GM21526 (cell line): ENCODE measurements at regions not wholly inside any gene's neighbourhood (a gene's known extent, or its start where the extent isn't known, plus 50 kb on each side); places are given as distances from the start of the nearest gene placed in this dataset.

Experiments
- ATAC-seq: cut with Tn5 transposase; IDR thresholded peaks from one replicate; pipeline ENCODE4 v1.9.1; 2021; ENCODE audit warnings: moderate library complexity; ENCODE audit not compliant: unreplicated experiment, low FRiP score

DNA sequence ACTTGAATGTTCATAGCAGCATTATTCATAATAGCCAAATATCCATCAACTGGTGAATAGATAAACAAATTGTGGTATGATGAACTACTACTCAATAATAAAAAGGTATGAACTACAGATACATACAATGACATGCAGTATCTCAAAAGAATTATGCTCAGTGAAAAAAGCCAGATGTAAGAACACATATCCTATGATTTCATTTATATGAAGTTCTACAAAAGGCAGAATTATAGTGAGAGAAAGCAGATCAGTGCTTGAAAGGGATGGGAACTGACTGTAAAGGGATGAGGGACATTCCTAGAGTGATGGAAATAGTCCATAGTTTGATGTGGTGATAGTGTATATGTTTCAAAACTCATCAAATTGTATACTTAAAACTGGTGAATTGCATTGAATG, 339.0 kb downstream of the ENC1 start:
- ATAC-seq: no peak

DNA sequence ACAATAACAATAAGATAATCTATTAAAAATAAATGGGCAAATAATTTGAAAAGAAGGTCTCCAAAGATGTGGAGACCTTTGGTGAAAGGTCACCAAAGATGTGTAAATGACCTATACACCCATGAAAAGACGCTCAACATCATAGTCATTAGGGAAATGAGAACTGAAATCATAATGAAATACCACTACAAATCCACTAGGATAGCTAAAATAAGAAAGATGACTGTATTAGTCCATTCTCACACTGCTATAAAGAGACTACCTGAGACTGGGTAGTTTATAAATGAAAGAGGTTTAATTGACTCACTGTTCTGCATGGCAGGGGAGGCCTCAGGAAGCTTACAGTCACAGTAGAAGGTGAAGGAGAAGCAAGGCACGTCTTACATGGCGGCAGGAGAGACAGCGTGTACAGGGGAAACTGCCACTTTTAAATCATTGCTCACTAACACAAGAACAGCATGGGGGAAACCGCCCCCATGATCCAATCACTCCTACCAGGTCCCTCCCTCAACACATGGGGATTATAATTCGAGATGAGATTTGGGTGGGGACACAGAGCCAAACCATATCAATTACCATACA, 339.6 kb downstream of the ENC1 start:
- ATAC-seq: no peak

GRCh38 chr5:74299833-74300232, 340.7 kb downstream of the ENC1 start:
- no peak for ATAC-seq

DNA sequence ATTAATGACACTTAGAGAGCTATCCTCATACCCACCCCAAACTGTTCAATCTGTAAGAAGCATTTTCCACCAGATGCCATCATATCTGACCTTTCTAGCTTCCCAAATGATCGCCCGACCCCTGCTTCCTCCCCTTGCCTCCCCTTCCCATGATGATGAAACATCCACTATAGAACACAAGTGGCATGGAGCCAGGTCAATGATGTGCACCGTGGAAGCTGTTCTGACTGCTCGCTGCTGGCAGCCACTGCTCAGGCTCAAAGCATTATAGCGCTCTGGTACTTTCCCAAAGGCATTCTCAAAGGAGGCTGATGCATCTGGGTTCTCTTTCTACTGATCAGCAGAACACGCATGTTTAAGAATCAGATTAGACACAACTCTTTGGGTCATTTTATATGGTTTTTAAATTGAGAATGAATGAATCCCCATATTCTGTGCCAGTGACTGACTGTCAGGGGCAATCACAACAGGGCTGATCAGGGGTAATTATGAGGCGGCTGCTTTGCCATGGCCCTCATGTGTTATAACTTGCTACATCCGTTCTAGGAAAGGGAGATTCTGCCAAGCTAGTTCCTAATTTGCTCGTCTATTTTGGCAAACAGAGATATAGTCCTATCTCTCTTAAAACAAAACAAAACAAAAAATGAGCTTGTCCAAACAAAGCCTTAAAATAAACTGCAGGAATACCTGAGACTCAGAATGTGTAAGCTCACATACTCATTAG, 343.7 kb downstream of the ENC1 start:
- no peak for ATAC-seq

DNA sequence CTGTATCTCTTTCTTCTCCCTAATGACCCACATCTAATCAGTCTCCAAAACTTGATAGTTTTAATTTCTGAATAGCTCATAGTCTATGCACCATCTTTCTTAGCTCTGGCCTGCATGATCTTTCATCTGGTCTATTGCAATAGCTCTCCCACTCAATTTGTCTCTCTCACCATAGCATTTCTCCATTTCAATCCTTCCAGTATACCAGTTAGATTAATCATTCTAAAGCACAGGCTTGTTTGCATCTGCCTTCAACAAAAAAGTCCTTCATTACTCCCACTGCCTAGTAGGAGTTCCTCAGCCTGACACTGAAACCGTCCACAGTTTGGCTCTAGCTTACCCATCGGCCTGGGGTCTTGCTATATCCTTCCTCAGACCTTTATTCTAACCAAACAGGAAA, 344.9 kb downstream of the ENC1 start:
- ATAC-seq: no peak

GRCh38 chr5:74295141-74295540, 345.4 kb downstream of the ENC1 start:
- no peak for ATAC-seq

DNA sequence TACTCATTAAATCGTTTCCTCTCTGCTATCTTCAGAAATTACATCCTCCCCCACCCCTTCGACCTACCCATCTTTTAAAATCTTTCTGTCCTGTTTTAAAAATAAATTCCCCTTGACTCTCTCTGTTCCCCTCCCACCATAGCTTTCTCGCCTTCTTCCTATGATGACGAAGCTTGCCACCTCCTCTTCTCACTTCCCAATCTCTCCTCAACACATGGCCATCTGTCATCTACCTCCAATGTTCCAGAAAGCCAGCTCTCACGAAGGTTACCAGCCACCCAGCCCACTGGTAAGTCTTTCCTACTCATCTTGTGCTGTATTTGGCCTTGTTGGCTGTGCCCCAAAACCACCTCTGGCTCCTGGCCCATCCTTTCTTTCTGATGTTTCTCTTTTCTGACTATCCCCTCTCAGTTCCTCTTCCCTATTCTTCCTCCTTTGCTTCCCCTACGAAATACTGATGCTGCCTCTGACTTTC, 346.3 kb downstream of the ENC1 start:
- no peak for ATAC-seq

GRCh38 chr5:74293182-74293581, 347.3 kb downstream of the ENC1 start:
- ATAC-seq: no peak

- ATAC-seq: no peak
Observed at GRCh38 chr5:74290634-74291241, 349.8 kb downstream of the ENC1 start.

DNA sequence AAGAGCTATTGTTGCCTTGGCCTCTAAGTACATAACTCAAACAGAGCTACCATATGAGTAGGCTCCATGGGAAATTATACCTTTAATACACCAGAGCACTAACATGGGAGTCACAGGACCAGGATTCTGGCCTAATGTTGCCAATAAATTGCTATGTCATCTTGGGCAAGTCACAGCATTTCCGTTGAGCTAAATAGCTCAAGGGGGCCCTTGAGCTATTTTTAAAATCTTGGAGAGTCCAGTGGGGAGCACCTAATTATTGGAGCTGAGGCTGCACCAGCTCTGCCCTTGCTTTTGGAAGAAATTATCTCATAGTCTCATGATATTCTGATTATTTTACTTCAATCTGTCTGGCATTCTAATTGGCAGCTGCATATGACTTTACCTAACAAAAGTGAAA, 350.8 kb downstream of the ENC1 start:
- ATAC-seq: no peak

GRCh38 chr5:74289238-74289637, 351.3 kb downstream of the ENC1 start:
- ATAC-seq: no peak

DNA sequence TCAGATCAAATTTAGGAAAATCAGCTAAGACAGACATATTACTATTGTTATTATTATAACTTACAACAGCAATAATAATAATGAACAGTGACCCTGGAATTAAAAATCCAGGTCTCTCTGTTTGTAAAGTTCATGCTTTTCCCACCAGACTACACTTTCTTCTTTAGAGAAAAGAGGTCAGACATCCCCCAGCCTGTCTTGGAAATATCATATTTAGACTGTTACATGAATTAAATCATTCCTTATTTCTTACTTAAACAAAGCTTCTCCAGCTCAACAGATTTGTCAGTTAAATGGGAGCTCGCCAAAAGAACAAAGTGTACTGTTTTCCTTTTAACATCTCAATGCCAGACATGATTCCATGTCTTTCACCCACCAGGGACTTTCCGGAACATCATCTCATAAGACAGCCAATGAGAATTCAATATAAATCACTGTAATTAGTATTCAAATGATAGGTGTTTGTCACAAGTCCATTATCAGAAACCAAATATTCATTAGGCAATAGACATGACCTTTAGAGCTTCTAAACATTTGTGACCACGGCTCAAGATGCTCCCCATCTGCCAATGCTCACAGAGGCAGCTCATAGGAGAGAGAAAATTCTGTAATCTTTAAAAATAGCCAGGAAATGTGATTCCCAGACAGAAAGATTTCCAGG, 351.9 kb downstream of the ENC1 start:
- no peak for ATAC-seq

DNA sequence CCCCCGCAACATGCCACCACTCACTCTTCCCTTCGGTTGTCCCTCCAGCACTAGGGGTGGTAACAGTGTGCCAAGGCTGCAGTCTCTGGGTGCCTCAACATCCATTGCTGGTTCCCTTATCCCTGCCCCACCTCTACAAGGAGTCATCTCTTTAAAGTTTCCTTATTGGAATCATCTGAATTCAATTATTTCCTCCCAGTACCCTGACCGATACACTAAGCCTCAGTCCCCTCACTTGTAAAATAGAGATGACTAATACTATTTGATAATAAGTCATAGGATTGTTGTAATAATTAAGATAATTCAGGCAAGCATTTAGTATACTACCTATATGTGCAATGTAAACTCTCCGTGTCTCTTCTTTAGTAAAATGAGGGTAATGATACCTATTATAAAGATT, 352.5 kb downstream of the ENC1 start:
- ATAC-seq: no peak

- no peak for ATAC-seq
Observed at GRCh38 chr5:74286734-74287695, 353.5 kb downstream of the ENC1 start.

DNA sequence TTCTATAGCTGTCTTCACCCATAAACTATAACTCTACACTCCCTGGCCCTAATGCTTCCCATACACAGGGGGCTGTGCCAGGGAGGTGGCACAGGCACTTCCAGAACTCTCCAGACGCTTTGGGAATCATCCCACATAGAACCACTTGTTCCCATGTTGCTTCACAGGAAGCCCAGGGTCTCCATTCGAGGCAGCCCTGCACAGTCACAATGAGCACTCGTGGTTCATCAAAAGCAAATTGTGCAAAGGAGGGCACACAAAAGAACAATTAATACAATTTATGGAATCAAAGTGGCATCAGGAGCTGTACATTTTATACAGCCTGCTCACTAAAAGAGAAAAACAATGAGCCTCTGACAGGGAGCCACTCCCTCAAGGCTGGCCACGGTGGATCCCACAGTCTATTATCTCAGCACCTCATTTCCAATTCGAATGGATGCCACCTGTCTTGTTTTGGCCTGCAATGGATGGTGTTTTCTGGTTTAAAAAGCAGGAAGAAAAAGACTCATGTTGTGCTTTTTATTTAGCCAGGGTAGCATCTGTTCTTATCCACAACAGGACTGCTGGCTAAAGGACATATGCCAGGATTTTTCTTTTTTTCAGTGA, 354.8 kb downstream of the ENC1 start:
- no peak for ATAC-seq

- no peak for ATAC-seq
Observed at GRCh38 chr5:74282490-74282889, 358.0 kb downstream of the ENC1 start.

DNA sequence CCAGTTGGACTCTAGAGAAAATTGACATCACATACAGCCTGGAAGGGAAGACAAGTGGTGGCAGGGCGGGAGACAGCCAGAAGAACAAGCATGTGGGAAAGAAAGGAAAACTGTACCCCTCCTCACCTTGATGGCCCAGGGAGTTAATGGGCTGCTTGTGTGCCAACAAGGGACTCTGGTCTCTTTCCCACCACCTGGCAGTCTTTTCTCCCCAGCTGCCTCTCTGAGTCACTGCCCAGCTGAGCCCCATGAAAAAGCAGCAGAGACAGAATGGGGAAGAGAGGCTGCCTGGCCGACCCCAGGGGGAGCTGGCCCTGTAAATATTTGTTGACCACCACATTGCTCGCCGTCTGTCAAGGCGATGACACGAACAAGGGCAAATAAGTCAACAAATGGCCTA, 359.4 kb downstream of the ENC1 start:
- no peak for ATAC-seq

DNA sequence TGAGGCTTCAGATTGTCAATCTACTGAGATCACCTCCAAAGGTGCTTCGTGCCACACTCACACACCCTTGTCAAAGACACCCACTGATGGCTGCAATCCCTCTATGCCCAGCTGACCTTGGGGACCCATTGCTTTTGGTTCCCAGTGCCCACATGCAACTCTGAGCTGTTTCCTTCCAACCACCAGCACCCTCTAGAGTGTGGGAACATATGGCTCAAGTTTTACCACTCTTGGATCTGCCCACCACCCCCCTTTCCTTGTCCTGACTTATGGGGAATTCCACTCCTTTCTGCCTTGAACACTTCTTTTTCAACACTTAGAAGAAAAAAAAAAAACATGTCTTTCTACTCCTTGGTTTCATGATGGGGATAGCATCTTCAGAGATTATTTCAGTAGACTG, 360.2 kb downstream of the ENC1 start:
- ATAC-seq: no peak

DNA sequence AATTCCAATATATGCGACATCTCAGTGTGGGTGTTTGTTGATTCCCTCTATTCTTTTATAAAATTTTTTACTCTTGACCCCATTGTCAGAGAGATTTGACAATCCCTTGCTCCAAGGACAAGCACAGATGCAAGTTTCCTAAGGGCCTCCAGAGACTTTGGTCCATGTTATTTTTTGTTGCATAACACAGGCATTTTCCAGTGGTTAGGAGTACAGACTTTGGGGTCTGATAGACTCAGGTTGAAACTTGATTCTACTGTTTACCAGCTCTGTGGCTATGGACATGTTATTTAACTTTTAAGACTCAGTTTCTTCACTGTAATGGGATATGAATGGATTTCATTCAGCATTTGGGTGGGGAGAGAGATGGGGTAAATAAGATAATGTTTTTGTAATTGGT, 361.3 kb downstream of the ENC1 start:
- ATAC-seq: no peak

DNA sequence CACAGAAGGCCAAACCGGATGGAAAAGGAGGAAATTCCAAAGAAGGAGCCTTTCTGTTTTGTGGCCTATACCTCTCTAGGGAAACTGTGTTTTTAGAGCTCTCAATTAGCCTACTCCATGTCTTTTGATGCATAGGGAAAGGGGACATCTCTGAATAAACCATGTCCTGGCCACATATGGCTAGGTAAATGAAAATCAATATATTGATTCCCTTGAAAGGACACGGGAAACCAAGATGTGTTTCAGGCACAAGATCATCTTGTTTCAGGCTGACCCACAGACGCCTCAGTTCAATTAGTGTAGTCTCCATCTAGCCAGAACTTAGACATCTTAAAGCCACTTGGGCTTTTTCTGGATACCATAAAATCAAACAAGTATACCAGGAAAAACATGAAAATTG, 363.1 kb downstream of the ENC1 start:
- ATAC-seq: no peak
